Spleen (tissue), 7 donors: ENCODE measurements at regions not wholly inside any gene's neighbourhood (a gene's known extent, or its start where the extent isn't known, plus 50 kb on each side); places are given as distances from the start of the nearest gene placed in this dataset.

Source experiments
- CTCF ChIP-seq, 11 experiments: fragments of 200-600 bp in 7 of 11; fragments of 450-650 bp in 4 of 11; sonication (generic) in 4 of 11; IDR thresholded peaks in 8 of 11; conservative IDR thresholded peaks in 3 of 11; 1 replicate in 7 of 11; 2 replicates in 4 of 11; pipeline versions ENCODE4 v1.4.0 to v1.8.0; 2016 to 2021; ENCODE audit warnings: antibody characterized with exemption in 11 of 11, inconsistent platforms in 4 of 11, mild to moderate bottlenecking in 1 of 11
- POLR2A ChIP-seq, 3 donors: fragments of 450-650 bp; IDR thresholded peaks; one replicate each; pipeline ENCODE4 v1.5.1; 2017; ENCODE audit warnings: antibody characterized with exemption in 3 of 3, mild to moderate bottlenecking in 1 of 3
- POLR2AphosphoS5 ChIP-seq, 3 donors: sonication (generic); formaldehyde crosslinking; IDR thresholded peaks; one replicate each; pipeline ENCODE4 v1.5.1; 2017; ENCODE audit warnings: antibody characterized with exemption in 3 of 3
- donor health status: DM: no; HTN: no; CAD: no; lungs with moderate emphysema.
- donor health status: DM: no; HTN: no; CAD: no.
- donor health status: DM: no; HTN: no; CAD: no.

DNA sequence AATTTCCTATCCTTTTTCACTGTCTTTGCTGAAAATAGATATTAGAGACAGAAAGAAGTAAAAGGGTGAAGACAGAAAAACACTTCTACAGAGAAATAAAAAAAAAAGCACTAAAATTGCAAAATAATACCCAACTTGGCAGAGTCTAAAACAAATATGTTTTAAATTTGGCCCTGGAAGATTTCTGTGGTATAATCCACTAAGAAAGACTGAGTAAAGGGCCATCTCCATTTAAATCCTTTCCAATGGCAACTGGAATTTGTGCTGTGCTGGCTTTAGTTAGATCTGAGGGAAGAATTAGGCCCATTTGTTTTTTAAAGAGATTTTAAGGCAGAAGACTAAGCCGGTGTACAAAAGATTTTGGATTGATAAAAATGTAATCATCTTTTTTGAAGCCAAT, 321.2 kb downstream of the GJA1 start:
- TF ChIP-seq CTCF (IDR thresholded peaks at IDR 0.05 in 8 of 11, conservative IDR thresholded peaks at IDR 0.05 in 3 of 11) = no peak
- no peak for TF ChIP-seq POLR2A (IDR thresholded peaks at IDR 0.05)
- TF ChIP-seq POLR2AphosphoS5 (IDR thresholded peaks at IDR 0.05) = no peak
